WERI-Rb-1 (cell line): ENCODE measurements at regions not wholly inside any gene's neighbourhood (a gene's known extent, or its start where the extent isn't known, plus 50 kb on each side); places are given as distances from the start of the nearest gene placed in this dataset.

ENCODE experiments used
- DNase-seq: peaks from one replicate; pipeline ENCODE4 v3.0.0-alpha.2; 2020
- H3K27ac ChIP-seq: fragments of 250-450 bp; sonication (Bioruptor Pico); 2 replicates; pipeline ENCODE4 v1.5.1; 2020; ENCODE audit warnings: mild to moderate bottlenecking, moderate library complexity
- H3K27me3 ChIP-seq: fragments of 250-450 bp; sonication (Bioruptor Pico); 2 replicates; pipeline ENCODE4 v1.5.1; 2021; ENCODE audit warnings: mild to moderate bottlenecking, low read depth, moderate library complexity; ENCODE audit not compliant: insufficient read depth, severe bottlenecking
- H3K36me3 ChIP-seq: fragments of 250-450 bp; sonication (Bioruptor Pico); 2 replicates; pipeline ENCODE4 v1.5.1; 2020; ENCODE audit warnings: mild to moderate bottlenecking, moderate library complexity
- H3K4me3 ChIP-seq: 2 replicates; pipeline ENCODE4 v1.5.1; 2011; ENCODE audit warnings: low read depth, mild to moderate bottlenecking, control low read depth, low read length
- H3K9me3 ChIP-seq: fragments of 250-450 bp; sonication (Bioruptor Pico); 2 replicates; pipeline ENCODE4 v1.5.1; 2021; ENCODE audit warnings: mild to moderate bottlenecking, moderate library complexity; ENCODE audit not compliant: severe bottlenecking
- CTCF ChIP-seq: IDR thresholded peaks from 2 replicates; pipeline ENCODE4 v1.5.1; 2011; ENCODE audit warnings: low read depth, mild to moderate bottlenecking, control low read depth, inconsistent platforms, low read length

- H3K4me3 ChIP-seq, result no peak overlapping the region
- no peaks in the 10 kb centered on the region for H3K36me3 ChIP-seq
- no peak for DNase-seq
- TF ChIP-seq CTCF, result no peak
- H3K27me3 ChIP-seq, result peaks cover 14% of the 10 kb centered on the region
- no peaks in the 10 kb centered on the region for H3K9me3 ChIP-seq
- no peak overlapping the region for H3K27ac ChIP-seq
Observed at GRCh38 chr1:34642679-34643078, 112.2 kb upstream of the GJB5 start.

GRCh38 chr1:34645109-34645688, 109.6 kb upstream of the GJB5 start:
- H3K27me3 ChIP-seq, result peaks cover 38% of the 10 kb centered on the region

GRCh38 chr1:34645919-34646318, 108.9 kb upstream of the GJB5 start:
- H3K36me3 ChIP-seq, result no peaks in the 10 kb centered on the region
- DNase-seq, result no peak
- no peak for TF ChIP-seq CTCF

More at GRCh38 chr1:34645109-34645688, 109.6 kb upstream of the GJB5 start:
- H3K36me3 ChIP-seq, result no peaks in the 10 kb centered on the region
- no peak for TF ChIP-seq CTCF
- H3K4me3 ChIP-seq, result no peak overlapping the region
- H3K27ac ChIP-seq, result no peak overlapping the region
- no peaks in the 10 kb centered on the region for H3K9me3 ChIP-seq
- no peak for DNase-seq

GRCh38 chr1:34648501-34648900, 106.3 kb upstream of the GJB5 start:
- no peak for DNase-seq
- no peak overlapping the region for H3K27ac ChIP-seq
- peaks cover 67% of the 10 kb centered on the region for H3K27me3 ChIP-seq
- no peak overlapping the region for H3K4me3 ChIP-seq
- no peak for TF ChIP-seq CTCF
- H3K9me3 ChIP-seq, result no peaks in the 10 kb centered on the region
- no peaks in the 10 kb centered on the region for H3K36me3 ChIP-seq

More at GRCh38 chr1:34645919-34646318, 108.9 kb upstream of the GJB5 start:
- H3K27me3 ChIP-seq, result peaks cover 44% of the 10 kb centered on the region
- H3K9me3 ChIP-seq, result no peaks in the 10 kb centered on the region
- no peak overlapping the region for H3K4me3 ChIP-seq
- H3K27ac ChIP-seq, result no peak overlapping the region

- no peak for TF ChIP-seq CTCF
Observed at GRCh38 chr1:34650090-34650489, 104.8 kb upstream of the GJB5 start.

GRCh38 chr1:34650800-34651199, 104.0 kb upstream of the GJB5 start:
- DNase-seq, result no peak
- Histone ChIP-seq H3K4me3 (no peak overlapping the region), H3K36me3 (no peaks in the 10 kb centered on the region), H3K27me3 (peaks cover 82% of the 10 kb centered on the region), H3K9me3 (no peaks in the 10 kb centered on the region), H3K27ac (no peak overlapping the region)
- TF ChIP-seq CTCF, result no peak

More at GRCh38 chr1:34650090-34650489, 104.8 kb upstream of the GJB5 start:
- no peak for DNase-seq
- peaks cover 75% of the 10 kb centered on the region for H3K27me3 ChIP-seq
- no peak overlapping the region for H3K4me3 ChIP-seq
- H3K9me3 ChIP-seq, result no peaks in the 10 kb centered on the region
- H3K27ac ChIP-seq, result no peak overlapping the region
- no peaks in the 10 kb centered on the region for H3K36me3 ChIP-seq
